HG03520 (cell line): ENCODE measurements at regions not wholly inside any gene's neighbourhood (a gene's known extent, or its start where the extent isn't known, plus 50 kb on each side); places are given as distances from the start of the nearest gene placed in this dataset.
"Not testable (repeated sequence)": the region's sequence is repeated elsewhere in the genome, so short reads cannot be mapped to it uniquely, and the experiment has no call there.

Experiments used
- ATAC-seq: cut with Tn5 transposase; IDR thresholded peaks from one replicate; pipeline ENCODE4 v1.9.1; 2021; ENCODE audit warnings: mild to moderate bottlenecking, moderate library complexity; ENCODE audit not compliant: unreplicated experiment

GRCh38 chr1:91099746-91100621, 78.1 kb upstream of the ZNF644 start:
- ATAC-seq, result no peak

GRCh38 chr1:91098299-91098906, 76.6 kb upstream of the ZNF644 start:
- no peak for ATAC-seq

- ATAC-seq, result not testable (repeated sequence)
Measured at GRCh38 chr1:91095321-91095720, 73.5 kb upstream of the ZNF644 start.

- ATAC-seq, result no peak
Measured at GRCh38 chr1:91092503-91092902, 70.7 kb upstream of the ZNF644 start.

GRCh38 chr1:91091812-91092211, 70.0 kb upstream of the ZNF644 start:
- ATAC-seq, result no peak

GRCh38 chr1:91080650-91081049, 58.8 kb upstream of the ZNF644 start:
- no peak for ATAC-seq

GRCh38 chr1:91078859-91079258, 57.0 kb upstream of the ZNF644 start:
- no peak for ATAC-seq

- ATAC-seq, result no peak
Measured at GRCh38 chr1:91076834-91077233, 55.0 kb upstream of the ZNF644 start.

GRCh38 chr1:91075233-91076135, 53.6 kb upstream of the ZNF644 start:
- no peak for ATAC-seq

GRCh38 chr1:91073299-91073698, 51.5 kb upstream of the ZNF644 start:
- ATAC-seq, result no peak

- no peak for ATAC-seq
Measured at GRCh38 chr1:91071838-91072237, 50.0 kb upstream of the ZNF644 start.
